ENCODE measurements at regions not wholly inside any gene's neighbourhood (a gene's known extent, or its start where the extent isn't known, plus 50 kb on each side); places are given as distances from the start of the nearest gene placed in this dataset.

DNA sequence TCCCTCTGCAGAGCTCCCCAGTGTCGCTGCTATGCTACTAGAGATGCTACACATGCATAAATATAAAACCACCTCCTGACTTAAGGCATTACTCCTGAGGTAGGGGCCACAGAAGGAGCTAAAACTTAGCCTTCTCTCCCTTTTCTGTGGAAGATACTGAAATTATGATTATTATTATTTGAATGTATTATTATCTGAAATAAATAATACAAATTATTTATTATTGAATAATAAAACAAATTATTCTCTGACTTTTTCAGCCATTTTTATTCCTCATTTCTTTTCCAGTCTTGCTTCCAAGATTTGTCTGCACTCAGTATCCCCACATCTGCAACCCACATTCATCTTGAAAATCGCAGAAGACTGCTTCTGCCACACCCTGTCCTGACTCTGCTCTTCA is 414.9 kb upstream of the ACO1 start:
- Histone ChIP-seq H3K79me2 (ENCODE audit: control insufficient read depth in 1 of 2, insufficient read depth in 2 of 2, low read length in 2 of 2) (no peaks in the 10 kb centered on the region), H2BK20ac (ENCODE audit: low read length) (no peak overlapping the region)
- TF ChIP-seq, protein P1, sequence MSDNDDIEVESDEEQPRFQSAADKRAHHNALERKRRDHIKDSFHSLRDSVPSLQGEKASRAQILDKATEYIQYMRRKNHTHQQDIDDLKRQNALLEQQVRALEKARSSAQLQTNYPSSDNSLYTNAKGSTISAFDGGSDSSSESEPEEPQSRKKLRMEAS (IDR thresholded peaks at IDR 0.05): no peak
- TF ChIP-seq SP1 (IDR thresholded peaks at IDR 0.05; ENCODE audit: low read depth, low read length): no peak
- TF ChIP-seq CBX8 (IDR thresholded peaks at IDR 0.05; ENCODE audit: borderline replicate concordance, low read depth, low read length): no peak
- TF ChIP-seq PHF8 (conservative IDR thresholded peaks at IDR 0.05; ENCODE audit: low read depth, low read length): no peak
- TF ChIP-seq ASH2L (IDR thresholded peaks at IDR 0.05; ENCODE audit: low read length): no peak
- no peak for TF ChIP-seq BCL11A (IDR thresholded peaks at IDR 0.05; ENCODE audit: low read depth in 2 of 2, low read length in 2 of 2)
- no peak for TF ChIP-seq POLR2A (IDR thresholded peaks at IDR 0.05; ENCODE audit: control extremely low read depth in 1 of 2, low read depth in 2 of 2, low read length in 2 of 2)
- TF ChIP-seq SIN3A (conservative IDR thresholded peaks at IDR 0.05 in 1 of 2, IDR thresholded peaks at IDR 0.05 in 1 of 2; ENCODE audit: low read depth in 1 of 2, low read length in 2 of 2): no peak
- no peak for TF ChIP-seq GTF2F1 (IDR thresholded peaks at IDR 0.05; ENCODE audit: borderline replicate concordance, low read depth, low read length)
- TF ChIP-seq, protein P2, sequence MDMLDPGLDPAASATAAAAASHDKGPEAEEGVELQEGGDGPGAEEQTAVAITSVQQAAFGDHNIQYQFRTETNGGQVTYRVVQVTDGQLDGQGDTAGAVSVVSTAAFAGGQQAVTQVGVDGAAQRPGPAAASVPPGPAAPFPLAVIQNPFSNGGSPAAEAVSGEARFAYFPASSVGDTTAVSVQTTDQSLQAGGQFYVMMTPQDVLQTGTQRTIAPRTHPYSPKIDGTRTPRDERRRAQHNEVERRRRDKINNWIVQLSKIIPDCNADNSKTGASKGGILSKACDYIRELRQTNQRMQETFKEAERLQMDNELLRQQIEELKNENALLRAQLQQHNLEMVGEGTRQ (IDR thresholded peaks at IDR 0.05; ENCODE audit: low read length): no peak
- TF ChIP-seq, protein P3, sequence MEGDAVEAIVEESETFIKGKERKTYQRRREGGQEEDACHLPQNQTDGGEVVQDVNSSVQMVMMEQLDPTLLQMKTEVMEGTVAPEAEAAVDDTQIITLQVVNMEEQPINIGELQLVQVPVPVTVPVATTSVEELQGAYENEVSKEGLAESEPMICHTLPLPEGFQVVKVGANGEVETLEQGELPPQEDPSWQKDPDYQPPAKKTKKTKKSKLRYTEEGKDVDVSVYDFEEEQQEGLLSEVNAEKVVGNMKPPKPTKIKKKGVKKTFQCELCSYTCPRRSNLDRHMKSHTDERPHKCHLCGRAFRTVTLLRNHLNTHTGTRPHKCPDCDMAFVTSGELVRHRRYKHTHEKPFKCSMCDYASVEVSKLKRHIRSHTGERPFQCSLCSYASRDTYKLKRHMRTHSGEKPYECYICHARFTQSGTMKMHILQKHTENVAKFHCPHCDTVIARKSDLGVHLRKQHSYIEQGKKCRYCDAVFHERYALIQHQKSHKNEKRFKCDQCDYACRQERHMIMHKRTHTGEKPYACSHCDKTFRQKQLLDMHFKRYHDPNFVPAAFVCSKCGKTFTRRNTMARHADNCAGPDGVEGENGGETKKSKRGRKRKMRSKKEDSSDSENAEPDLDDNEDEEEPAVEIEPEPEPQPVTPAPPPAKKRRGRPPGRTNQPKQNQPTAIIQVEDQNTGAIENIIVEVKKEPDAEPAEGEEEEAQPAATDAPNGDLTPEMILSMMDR (IDR thresholded peaks at IDR 0.05; ENCODE audit: control extremely low read depth in 1 of 3, insufficient read depth in 1 of 3, low read depth in 1 of 3, low read length in 3 of 3): no peak
- no peak for TF ChIP-seq CREB1 (IDR thresholded peaks at IDR 0.05)

More for the DNA sequence above, 414.9 kb upstream of the ACO1 start:
- Histone ChIP-seq H2BK120ac (replicated peaks; ENCODE audit: low read depth, low read length) (no peak overlapping the region), H3K79me1 (ENCODE audit: low read depth, low read length) (no peaks in the 10 kb centered on the region), H3K18ac (ENCODE audit: extremely low read depth, low read length) (no peak overlapping the region), H3K56ac (replicated peaks; ENCODE audit: insufficient read length, low read depth, low read length) (no peak overlapping the region), H3K4ac (replicated peaks; ENCODE audit: insufficient read length, low read depth, low read length) (no peak overlapping the region), H3K36me3 (ENCODE audit: control insufficient read depth in 2 of 4, insufficient read depth in 4 of 4, low read length in 3 of 4) (no peaks in the 10 kb centered on the region), H4K5ac (ENCODE audit: insufficient read length, low read depth, low read length) (no peak overlapping the region), H2BK5ac (ENCODE audit: low read depth, low read length) (no peak overlapping the region), H3K4me1 (replicated peaks in 1 of 4; ENCODE audit: control insufficient read depth in 3 of 4, insufficient read depth in 4 of 4, low read length in 3 of 4) (no peaks in the 10 kb centered on the region), H2AFZ (ENCODE audit: low read length) (no peak overlapping the region), H3K23me2 (ENCODE audit: low read depth, low read length) (no peaks in the 10 kb centered on the region), H2BK15ac (ENCODE audit: low read length) (no peak overlapping the region), H3K9me3 (ENCODE audit: insufficient read depth in 2 of 2, low read depth in 1 of 2, low read length in 1 of 2) (no peaks in the 10 kb centered on the region), H4K91ac (replicated peaks; ENCODE audit: insufficient read length, low read length) (no peak overlapping the region), H2AK5ac (ENCODE audit: low read depth, low read length) (no peak overlapping the region), H3K4me2 (ENCODE audit: insufficient read depth in 1 of 2, low read depth in 2 of 2, low read length in 2 of 2) (no peak overlapping the region), H3K27me3 (replicated peaks in 1 of 4; ENCODE audit: control insufficient read depth in 3 of 4, extremely low read depth in 1 of 4, insufficient read depth in 3 of 4, low read length in 3 of 4) (no peaks in the 10 kb centered on the region), H4K20me1 (replicated peaks in 1 of 2; ENCODE audit: control insufficient read depth in 1 of 2, insufficient read depth in 2 of 2, low read length in 2 of 2) (no peaks in the 10 kb centered on the region), H4K8ac (ENCODE audit: extremely low read depth, insufficient read depth, low read length) (no peak overlapping the region), H3K14ac (ENCODE audit: insufficient read length) (no peak overlapping the region), H3K23ac (ENCODE audit: insufficient read length) (no peak overlapping the region), H3K9ac (replicated peaks in 1 of 4; ENCODE audit: extremely low read depth in 1 of 4, low read depth in 3 of 4, low read length in 3 of 4) (no peak overlapping the region), H3K4me3 (ENCODE audit: extremely low read depth in 1 of 4, insufficient read depth in 2 of 4, low read depth in 3 of 4, low read length in 4 of 4) (no peak overlapping the region), H2BK12ac (ENCODE audit: low read depth, low read length) (no peak overlapping the region), H3K27ac (ENCODE audit: low read depth, low read length) (no peak overlapping the region)
- no peak for FAIRE-seq
- ChIA-PET CTCF (ENCODE audit: partially characterized antibody) (no interaction called here), POLR2A (ENCODE audit: partially characterized antibody) (no interaction called here)
- 87% methylated on average over 2 of the region's 2 CpGs; no CpG with 5 or more reads in 1 of the 2 experiments for WGBS, 2 experiments (ENCODE audit: extremely low coverage in 1 of 2, insufficient coverage in 1 of 2, insufficient read length in 1 of 2, insufficient replicate concordance in 2 of 2, low coverage in 1 of 2, low lambda C conversion rate in 2 of 2, missing lambda C conversion rate in 1 of 2)
- no peak for DNase-seq (ENCODE audit: low read depth in 1 of 2, low spot score in 2 of 2)
